ENCODE measurements at regions not wholly inside any gene's neighbourhood (a gene's known extent, or its start where the extent isn't known, plus 50 kb on each side); places are given as distances from the start of the nearest gene placed in this dataset.
A peak's percentile ranks its signal among the peaks of the same experiment; 100 is the strongest.
"Not testable (repeated sequence)": the region's sequence is repeated elsewhere in the genome, so short reads cannot be mapped to it uniquely, and the experiment has no call there.

- not testable (repeated sequence) for DNase-seq (ENCODE audit: low spot score)
Observed at GRCh38 chr10:42533866-42534265, 104.5 kb downstream of the ZNF33B start.

GRCh38 chr10:42532996-42533395 is 105.4 kb downstream of the ZNF33B start:
- no peak for DNase-seq (ENCODE audit: low spot score)

- no peak for DNase-seq (ENCODE audit: low spot score)
Observed at GRCh38 chr10:42523098-42523497, 115.3 kb downstream of the ZNF33B start.

- no peak for DNase-seq (ENCODE audit: low spot score)
Observed at GRCh38 chr10:42519761-42520460, 118.5 kb downstream of the ZNF33B start.

GRCh38 chr10:42519079-42519478 is 119.3 kb downstream of the ZNF33B start:
- DNase-seq (ENCODE audit: low spot score): no peak

- no peak for DNase-seq (ENCODE audit: low spot score)
Observed at GRCh38 chr10:42513921-42514320, 124.4 kb downstream of the ZNF33B start.

- no peak for DNase-seq (ENCODE audit: low spot score)
Observed at GRCh38 chr10:42491801-42492200, 146.6 kb downstream of the ZNF33B start.

- no peak for DNase-seq (ENCODE audit: low spot score)
Observed at GRCh38 chr10:42491001-42491592, 147.3 kb downstream of the ZNF33B start.

- no peak for DNase-seq (ENCODE audit: low spot score)
Observed at GRCh38 chr10:42490368-42490767, 148.0 kb downstream of the ZNF33B start.

- DNase-seq (ENCODE audit: low spot score): no peak
Observed at GRCh38 chr10:42488416-42488815, 150.0 kb downstream of the ZNF33B start.

- no peak for DNase-seq (ENCODE audit: low spot score)
Observed at GRCh38 chr10:42482411-42482810, 156.0 kb downstream of the ZNF33B start.

- no peak for DNase-seq (ENCODE audit: low spot score)
Observed at GRCh38 chr10:42479057-42479456, 159.3 kb downstream of the ZNF33B start.

GRCh38 chr10:42477170-42477569 is 161.2 kb downstream of the ZNF33B start:
- DNase-seq (ENCODE audit: low spot score): no peak

- no peak for DNase-seq (ENCODE audit: low spot score)
Observed at GRCh38 chr10:42476101-42476500, 162.3 kb downstream of the ZNF33B start.

GRCh38 chr10:42475168-42476098 is 162.9 kb downstream of the ZNF33B start:
- no peak for DNase-seq (ENCODE audit: low spot score)

- no peak for DNase-seq (ENCODE audit: low spot score)
Observed at GRCh38 chr10:42454313-42454712, 184.1 kb downstream of the ZNF33B start.

GRCh38 chr10:42431095-42431494 is 207.3 kb downstream of the ZNF33B start:
- DNase-seq (ENCODE audit: low spot score): no peak

- DNase-seq (ENCODE audit: low spot score): peak; percentile 54
Observed at GRCh38 chr10:42428534-42428933, 209.8 kb downstream of the ZNF33B start.

- no peak for DNase-seq (ENCODE audit: low spot score)
Observed at GRCh38 chr10:42422911-42423310, 215.5 kb downstream of the ZNF33B start.

GRCh38 chr10:42421812-42422211 is 216.6 kb downstream of the ZNF33B start:
- DNase-seq (ENCODE audit: low spot score): no peak

GRCh38 chr10:42419789-42420188 is 218.6 kb downstream of the ZNF33B start:
- DNase-seq (ENCODE audit: low spot score): no peak

- no peak for DNase-seq (ENCODE audit: low spot score)
Observed at GRCh38 chr10:42380926-42381547, 257.3 kb downstream of the ZNF33B start.
